ENCODE measurements at regions not wholly inside any gene's neighbourhood (a gene's known extent, or its start where the extent isn't known, plus 50 kb on each side); places are given as distances from the start of the nearest gene placed in this dataset.

DNA sequence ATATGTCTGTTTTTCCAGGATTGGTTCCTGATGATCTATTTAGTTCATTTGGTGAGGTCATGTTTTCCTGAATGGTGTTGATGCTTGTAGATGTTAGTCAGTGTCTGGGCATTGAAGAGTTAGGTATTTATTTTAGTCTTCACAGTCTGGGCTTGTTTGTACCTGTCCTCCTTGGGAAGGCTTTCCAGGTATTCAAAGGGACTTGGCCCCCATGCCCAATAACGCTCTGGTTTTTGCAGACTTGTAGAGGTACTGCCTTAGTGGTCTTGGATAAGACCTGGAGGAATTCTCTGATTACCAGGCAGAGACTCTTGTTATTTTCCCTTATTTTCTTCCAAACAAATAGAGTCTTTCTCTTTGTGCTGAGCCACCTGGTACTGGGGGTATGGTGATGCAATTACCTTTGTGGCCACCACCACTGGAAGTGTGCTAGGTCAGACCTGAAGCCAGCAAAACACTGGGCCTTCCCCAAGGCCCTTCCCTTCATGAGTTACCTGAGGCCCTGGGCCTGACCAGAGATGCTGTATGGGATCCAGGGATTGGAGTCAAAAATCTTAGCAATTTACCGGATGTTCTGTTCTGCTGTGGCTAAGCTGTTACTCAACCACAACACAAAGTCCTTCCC is 63.3 kb upstream of the RXFP1 start:
- Histone ChIP-seq H3K9me3 (ENCODE audit: control insufficient read depth in 2 of 3, insufficient read depth in 1 of 3, low read length in 3 of 3) (peaks cover 0 to 2% (median 0%) of the 10 kb centered on the region in 3 donors), H3K36me3 (ENCODE audit: control insufficient read depth in 2 of 3, insufficient read depth in 3 of 3, low read length in 3 of 3) (no peaks in the 10 kb centered on the region), H3K27ac (ENCODE audit: low read depth in 2 of 2, low read length in 2 of 2) (no peak overlapping the region), H3K27me3 (ENCODE audit: control insufficient read depth, insufficient read depth, low read length) (no peaks in the 10 kb centered on the region), H3K9ac (ENCODE audit: low read length in 3 of 3) (no peak overlapping the region), H3K4me3 (ENCODE audit: low read length in 3 of 3) (no peak overlapping the region), H3K4me1 (ENCODE audit: control insufficient read depth in 2 of 3, insufficient read depth in 2 of 3, low read depth in 1 of 3, low read length in 3 of 3) (no peaks in the 10 kb centered on the region)
- TF ChIP-seq, protein P1, sequence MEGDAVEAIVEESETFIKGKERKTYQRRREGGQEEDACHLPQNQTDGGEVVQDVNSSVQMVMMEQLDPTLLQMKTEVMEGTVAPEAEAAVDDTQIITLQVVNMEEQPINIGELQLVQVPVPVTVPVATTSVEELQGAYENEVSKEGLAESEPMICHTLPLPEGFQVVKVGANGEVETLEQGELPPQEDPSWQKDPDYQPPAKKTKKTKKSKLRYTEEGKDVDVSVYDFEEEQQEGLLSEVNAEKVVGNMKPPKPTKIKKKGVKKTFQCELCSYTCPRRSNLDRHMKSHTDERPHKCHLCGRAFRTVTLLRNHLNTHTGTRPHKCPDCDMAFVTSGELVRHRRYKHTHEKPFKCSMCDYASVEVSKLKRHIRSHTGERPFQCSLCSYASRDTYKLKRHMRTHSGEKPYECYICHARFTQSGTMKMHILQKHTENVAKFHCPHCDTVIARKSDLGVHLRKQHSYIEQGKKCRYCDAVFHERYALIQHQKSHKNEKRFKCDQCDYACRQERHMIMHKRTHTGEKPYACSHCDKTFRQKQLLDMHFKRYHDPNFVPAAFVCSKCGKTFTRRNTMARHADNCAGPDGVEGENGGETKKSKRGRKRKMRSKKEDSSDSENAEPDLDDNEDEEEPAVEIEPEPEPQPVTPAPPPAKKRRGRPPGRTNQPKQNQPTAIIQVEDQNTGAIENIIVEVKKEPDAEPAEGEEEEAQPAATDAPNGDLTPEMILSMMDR (IDR thresholded peaks at IDR 0.05; ENCODE audit: borderline replicate concordance, extremely low read depth, insufficient read depth), result no peak
- intact Hi-C loops (cut with DNase I), result no loop called here
- DNase-seq (no peak), FAIRE-seq (no peak)

DNA sequence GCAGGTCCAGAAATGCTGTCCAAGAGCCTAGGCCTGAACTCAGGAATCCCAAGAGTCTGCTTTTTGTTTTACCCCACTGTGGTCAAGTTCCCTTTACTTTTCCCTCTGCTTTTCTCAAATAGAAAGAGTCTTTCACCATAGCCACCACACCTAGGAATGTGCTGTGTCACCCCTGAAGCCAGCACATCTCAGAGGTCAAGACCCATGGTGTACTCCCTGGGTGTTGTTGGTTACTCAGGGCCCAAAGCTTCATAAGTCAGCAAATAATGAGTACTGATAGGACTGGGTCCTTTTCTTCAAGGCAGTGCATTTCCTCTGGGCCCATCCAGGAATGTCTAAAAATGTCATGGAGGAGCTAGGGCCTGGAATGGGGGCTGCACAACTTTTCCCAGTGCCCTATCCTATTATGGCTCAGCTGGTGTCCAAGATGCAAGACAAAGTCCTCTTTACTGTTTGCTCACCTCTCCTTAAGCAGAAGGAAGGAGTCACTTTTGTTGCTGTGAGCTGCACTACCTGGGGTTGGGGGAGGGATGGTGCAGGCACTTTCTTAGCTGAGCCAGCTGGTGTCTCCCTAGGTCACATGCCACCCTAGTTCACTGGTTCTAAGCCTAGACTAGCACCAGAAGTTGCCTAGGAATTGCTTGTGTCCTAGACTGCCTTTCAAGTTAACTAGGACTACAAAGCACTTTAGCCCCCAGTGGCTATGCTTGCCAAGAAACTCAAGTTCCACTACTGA is 62.4 kb upstream of the RXFP1 start:
- H3K27ac ChIP-seq (ENCODE audit: low read depth in 2 of 2, low read length in 2 of 2), result no peak overlapping the region
- no peaks in the 10 kb centered on the region for H3K36me3 ChIP-seq (ENCODE audit: control insufficient read depth in 2 of 3, insufficient read depth in 3 of 3, low read length in 3 of 3)
- TF ChIP-seq, protein P1 (IDR thresholded peaks at IDR 0.05; ENCODE audit: borderline replicate concordance, extremely low read depth, insufficient read depth), result no peak
- no peak overlapping the region for H3K9ac ChIP-seq (ENCODE audit: low read length in 3 of 3)
- DNase-seq, result no peak
- no peak for FAIRE-seq
- intact Hi-C loops (cut with DNase I), result no loop called here
- no peaks in the 10 kb centered on the region for H3K4me1 ChIP-seq (ENCODE audit: control insufficient read depth in 2 of 3, insufficient read depth in 2 of 3, low read depth in 1 of 3, low read length in 3 of 3)
- no peak overlapping the region for H3K4me3 ChIP-seq (ENCODE audit: low read length in 3 of 3)
- no peaks in the 10 kb centered on the region for H3K27me3 ChIP-seq (ENCODE audit: control insufficient read depth, insufficient read depth, low read length)
- H3K9me3 ChIP-seq (ENCODE audit: control insufficient read depth in 2 of 3, insufficient read depth in 1 of 3, low read length in 3 of 3), result peaks cover 0 to 2% (median 0%) of the 10 kb centered on the region in 3 donors

DNA sequence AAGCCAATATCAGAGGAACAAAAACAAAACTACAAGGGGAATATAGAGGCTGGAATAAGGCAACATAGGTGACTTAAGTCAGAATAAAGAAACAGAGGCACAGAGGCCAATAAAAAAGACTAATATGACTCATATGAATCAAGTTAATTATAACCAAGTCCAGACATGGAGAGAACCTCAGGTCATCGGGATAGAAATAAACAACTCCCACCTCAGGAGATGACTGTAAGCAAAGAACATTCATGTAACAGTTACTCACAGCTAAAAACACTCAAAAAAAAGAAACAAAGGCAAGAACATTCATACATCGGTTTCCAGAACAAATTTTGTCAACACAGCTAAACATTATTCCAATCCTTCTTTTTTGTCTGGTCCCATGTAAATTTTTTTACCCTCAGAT is 60.3 kb upstream of the RXFP1 start:
- TF ChIP-seq, protein P1 (IDR thresholded peaks at IDR 0.05; ENCODE audit: borderline replicate concordance, extremely low read depth, insufficient read depth), result no peak
- DNase-seq (no peak), FAIRE-seq (no peak)
- H3K9ac ChIP-seq (ENCODE audit: low read length in 3 of 3), result no peak overlapping the region
- no peak overlapping the region for H3K4me3 ChIP-seq (ENCODE audit: low read length in 3 of 3)
- intact Hi-C loops (cut with DNase I), result no loop called here
- H3K27ac ChIP-seq (ENCODE audit: low read depth in 2 of 2, low read length in 2 of 2), result no peak overlapping the region
- no peaks in the 10 kb centered on the region for H3K27me3 ChIP-seq (ENCODE audit: control insufficient read depth, insufficient read depth, low read length)
- H3K4me1 ChIP-seq (ENCODE audit: control insufficient read depth in 2 of 3, insufficient read depth in 2 of 3, low read depth in 1 of 3, low read length in 3 of 3), result no peaks in the 10 kb centered on the region
- H3K9me3 ChIP-seq (ENCODE audit: control insufficient read depth in 2 of 3, insufficient read depth in 1 of 3, low read length in 3 of 3), result peaks cover 0 to 2% (median 0%) of the 10 kb centered on the region in 3 donors
- no peaks in the 10 kb centered on the region for H3K36me3 ChIP-seq (ENCODE audit: control insufficient read depth in 2 of 3, insufficient read depth in 3 of 3, low read length in 3 of 3)

All from kidney (tissue), 13 donors.